Esophagus muscularis mucosa (tissue), 3 donors: ENCODE measurements at regions not wholly inside any gene's neighbourhood (a gene's known extent, or its start where the extent isn't known, plus 50 kb on each side); places are given as distances from the start of the nearest gene placed in this dataset.

Source experiments
- POLR2AphosphoS5 ChIP-seq, 2 donors: sonication (generic); formaldehyde crosslinking; IDR thresholded peaks; one replicate each; pipeline ENCODE4 v1.6.1; 2017; ENCODE audit warnings: antibody characterized with exemption in 2 of 2
- TF ChIP-seq, protein P1 (sequence below), 3 experiments: fragments of 200-600 bp in 2 of 3; fragments of 450-650 bp in 1 of 3; sonication (generic) in 2 of 3; IDR thresholded peaks; one replicate each; pipeline ENCODE4 v1.5.1; 2017 to 2019; ENCODE audit warnings: antibody characterized with exemption in 3 of 3, mild to moderate bottlenecking in 2 of 3, moderate library complexity in 1 of 3

GRCh38 chr2:236840215-236840614 lies 245.5 kb upstream of the COPS8 start:
- TF ChIP-seq, protein P1, sequence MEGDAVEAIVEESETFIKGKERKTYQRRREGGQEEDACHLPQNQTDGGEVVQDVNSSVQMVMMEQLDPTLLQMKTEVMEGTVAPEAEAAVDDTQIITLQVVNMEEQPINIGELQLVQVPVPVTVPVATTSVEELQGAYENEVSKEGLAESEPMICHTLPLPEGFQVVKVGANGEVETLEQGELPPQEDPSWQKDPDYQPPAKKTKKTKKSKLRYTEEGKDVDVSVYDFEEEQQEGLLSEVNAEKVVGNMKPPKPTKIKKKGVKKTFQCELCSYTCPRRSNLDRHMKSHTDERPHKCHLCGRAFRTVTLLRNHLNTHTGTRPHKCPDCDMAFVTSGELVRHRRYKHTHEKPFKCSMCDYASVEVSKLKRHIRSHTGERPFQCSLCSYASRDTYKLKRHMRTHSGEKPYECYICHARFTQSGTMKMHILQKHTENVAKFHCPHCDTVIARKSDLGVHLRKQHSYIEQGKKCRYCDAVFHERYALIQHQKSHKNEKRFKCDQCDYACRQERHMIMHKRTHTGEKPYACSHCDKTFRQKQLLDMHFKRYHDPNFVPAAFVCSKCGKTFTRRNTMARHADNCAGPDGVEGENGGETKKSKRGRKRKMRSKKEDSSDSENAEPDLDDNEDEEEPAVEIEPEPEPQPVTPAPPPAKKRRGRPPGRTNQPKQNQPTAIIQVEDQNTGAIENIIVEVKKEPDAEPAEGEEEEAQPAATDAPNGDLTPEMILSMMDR (IDR thresholded peaks at IDR 0.05) = no peak
- no peak for TF ChIP-seq POLR2AphosphoS5 (IDR thresholded peaks at IDR 0.05)
